Type B pancreatic cell (in vitro differentiated cells): ENCODE measurements at regions not wholly inside any gene's neighbourhood (a gene's known extent, or its start where the extent isn't known, plus 50 kb on each side); places are given as distances from the start of the nearest gene placed in this dataset.

Source experiments
- DNase-seq: peaks from one replicate; pipeline ENCODE4 v3.0.0; 2021; ENCODE audit warnings: mixed read lengths; ENCODE audit not compliant: unreplicated experiment; ENCODE audit errors: extremely low spot score
- H3K27ac Mint-ChIP-seq: 2 replicates; pipeline ENCODE4 v1.8.0; 2021; ENCODE audit warnings: mild to moderate bottlenecking, mixed read lengths
- H3K27me3 Mint-ChIP-seq: 2 replicates; pipeline ENCODE4 v1.8.0; 2021; ENCODE audit warnings: mixed read lengths
- H3K36me3 Mint-ChIP-seq: 2 replicates; pipeline ENCODE4 v1.8.0; 2021; ENCODE audit warnings: mixed read lengths
- H3K4me1 Mint-ChIP-seq: one replicate; pipeline ENCODE4 v1.8.0; 2021; ENCODE audit warnings: mixed read lengths; ENCODE audit not compliant: unreplicated experiment
- H3K4me3 Mint-ChIP-seq: 2 replicates; pipeline ENCODE4 v1.8.0; 2021; ENCODE audit warnings: mild to moderate bottlenecking, mixed read lengths
- H3K9me3 Mint-ChIP-seq: 2 replicates; pipeline ENCODE4 v1.8.0; 2021; ENCODE audit warnings: mixed read lengths
- CTCF ChIP-seq: fragments of 200-600 bp; sonication (generic); conservative IDR thresholded peaks from 2 replicates; pipeline ENCODE4 v1.5.0; 2021; ENCODE audit warnings: antibody characterized with exemption, mild to moderate bottlenecking

- Mint-ChIP-seq H3K36me3 (no peaks in the 10 kb centered on the region), H3K27me3 (no peaks in the 10 kb centered on the region), H3K27ac (no peak overlapping the region), H3K4me1 (no peaks in the 10 kb centered on the region), H3K9me3 (peaks cover 8% of the 10 kb centered on the region), H3K4me3 (no peak overlapping the region)
- no peak for TF ChIP-seq CTCF
- DNase-seq, result no peak
Measured at GRCh38 chrX:63919081-63919480, 134.1 kb upstream of the ARHGEF9 start.

- H3K4me3 Mint-ChIP-seq, result no peak overlapping the region
- DNase-seq, result no peak
- no peak overlapping the region for H3K27ac Mint-ChIP-seq
- no peaks in the 10 kb centered on the region for H3K4me1 Mint-ChIP-seq
- no peaks in the 10 kb centered on the region for H3K36me3 Mint-ChIP-seq
- H3K9me3 Mint-ChIP-seq, result peaks cover 8% of the 10 kb centered on the region
- TF ChIP-seq CTCF, result no peak
- no peaks in the 10 kb centered on the region for H3K27me3 Mint-ChIP-seq
Measured at GRCh38 chrX:63918611-63919010, 133.6 kb upstream of the ARHGEF9 start.

- no peak overlapping the region for H3K4me3 Mint-ChIP-seq
- no peak overlapping the region for H3K27ac Mint-ChIP-seq
- no peak for DNase-seq
- H3K36me3 Mint-ChIP-seq, result no peaks in the 10 kb centered on the region
- H3K4me1 Mint-ChIP-seq, result no peaks in the 10 kb centered on the region
- H3K27me3 Mint-ChIP-seq, result no peaks in the 10 kb centered on the region
- TF ChIP-seq CTCF, result no peak
- peaks cover 16% of the 10 kb centered on the region for H3K9me3 Mint-ChIP-seq
Measured at GRCh38 chrX:63917296-63917695, 132.3 kb upstream of the ARHGEF9 start.

- no peaks in the 10 kb centered on the region for H3K36me3 Mint-ChIP-seq
- no peak overlapping the region for H3K27ac Mint-ChIP-seq
- H3K4me3 Mint-ChIP-seq, result no peak overlapping the region
- no peaks in the 10 kb centered on the region for H3K27me3 Mint-ChIP-seq
- TF ChIP-seq CTCF, result no peak
- peaks cover 12% of the 10 kb centered on the region for H3K9me3 Mint-ChIP-seq
- no peak for DNase-seq
- no peaks in the 10 kb centered on the region for H3K4me1 Mint-ChIP-seq
Measured at GRCh38 chrX:63913719-63914118, 128.7 kb upstream of the ARHGEF9 start.

- H3K4me1 Mint-ChIP-seq, result no peaks in the 10 kb centered on the region
- peaks cover 4% of the 10 kb centered on the region for H3K9me3 Mint-ChIP-seq
- H3K27ac Mint-ChIP-seq, result no peak overlapping the region
- no peak for DNase-seq
- no peaks in the 10 kb centered on the region for H3K36me3 Mint-ChIP-seq
- H3K27me3 Mint-ChIP-seq, result no peaks in the 10 kb centered on the region
- H3K4me3 Mint-ChIP-seq, result no peak overlapping the region
- TF ChIP-seq CTCF, result no peak
Measured at GRCh38 chrX:63889001-63889400, 104.0 kb upstream of the ARHGEF9 start.
